BJ (cell line): ENCODE measurements at regions not wholly inside any gene's neighbourhood (a gene's known extent, or its start where the extent isn't known, plus 50 kb on each side); places are given as distances from the start of the nearest gene placed in this dataset.

ENCODE experiments used
- CTCF ChIA-PET: fragments of 350-600 bp; formaldehyde crosslinking; extraction: SDS; loops from one replicate; lab custom pipeline; 2021; ENCODE audit warnings: antibody characterized with exemption, inconsistent platforms; lab: Yijun Ruan, JAX
- POLR2A ChIA-PET: fragments of 300-600 bp; sonication (Branson Sonifier 250); formaldehyde crosslinking; extraction: SDS; loops from one replicate; lab custom pipeline; 2021; ENCODE audit warnings: antibody characterized with exemption; lab: Charles Lee
- DNase-seq: peaks from one replicate; pipeline ENCODE4 v3.0.0-alpha.2; 2011; ENCODE audit warnings: low read depth
- H3K27me3 ChIP-seq: 2 replicates; pipeline ENCODE4 v1.6.0; 2011; ENCODE audit warnings: low read length; ENCODE audit not compliant: control insufficient read depth, insufficient read depth
- H3K36me3 ChIP-seq: 2 replicates; pipeline ENCODE4 v1.5.1; 2011; ENCODE audit warnings: low read length; ENCODE audit not compliant: control insufficient read depth, insufficient read depth
- H3K4me3 ChIP-seq: 2 replicates; pipeline ENCODE4 v1.5.1; 2011; ENCODE audit warnings: low read depth, mild to moderate bottlenecking, control low read depth, low read length
- CTCF ChIP-seq: IDR thresholded peaks from 2 replicates; pipeline ENCODE4 v1.5.1; 2011; ENCODE audit warnings: low read depth, mild to moderate bottlenecking, control low read depth, inconsistent platforms, low read length, moderate library complexity; ENCODE audit not compliant: insufficient read depth

DNA sequence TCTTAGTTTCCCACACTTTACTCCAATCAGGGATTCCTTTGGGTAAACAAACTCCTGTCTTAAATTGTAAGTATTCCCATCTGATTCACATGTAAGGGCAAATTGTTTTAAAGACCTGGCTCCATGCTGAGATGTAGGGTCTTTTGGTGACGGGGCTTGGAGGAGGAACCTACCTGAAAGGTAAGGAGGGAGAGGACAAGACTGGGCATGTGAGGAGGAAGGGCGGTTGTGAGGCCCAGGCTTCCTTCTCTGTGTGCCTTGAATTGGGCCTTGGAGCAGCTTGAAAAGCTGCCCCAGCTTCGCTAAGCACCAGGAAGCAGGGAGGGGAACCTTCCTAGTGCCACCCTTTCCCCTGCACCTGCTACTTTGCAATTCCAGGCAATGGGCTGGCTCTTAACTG is 86.8 kb downstream of the C9orf152 start:
- Histone ChIP-seq H3K27me3 (no peaks in the 10 kb centered on the region), H3K36me3 (no peaks in the 10 kb centered on the region), H3K4me3 (no peak overlapping the region)
- ChIA-PET POLR2A (no interaction called here), CTCF (no interaction called here)
- TF ChIP-seq CTCF, result no peak
- no peak for DNase-seq

DNA sequence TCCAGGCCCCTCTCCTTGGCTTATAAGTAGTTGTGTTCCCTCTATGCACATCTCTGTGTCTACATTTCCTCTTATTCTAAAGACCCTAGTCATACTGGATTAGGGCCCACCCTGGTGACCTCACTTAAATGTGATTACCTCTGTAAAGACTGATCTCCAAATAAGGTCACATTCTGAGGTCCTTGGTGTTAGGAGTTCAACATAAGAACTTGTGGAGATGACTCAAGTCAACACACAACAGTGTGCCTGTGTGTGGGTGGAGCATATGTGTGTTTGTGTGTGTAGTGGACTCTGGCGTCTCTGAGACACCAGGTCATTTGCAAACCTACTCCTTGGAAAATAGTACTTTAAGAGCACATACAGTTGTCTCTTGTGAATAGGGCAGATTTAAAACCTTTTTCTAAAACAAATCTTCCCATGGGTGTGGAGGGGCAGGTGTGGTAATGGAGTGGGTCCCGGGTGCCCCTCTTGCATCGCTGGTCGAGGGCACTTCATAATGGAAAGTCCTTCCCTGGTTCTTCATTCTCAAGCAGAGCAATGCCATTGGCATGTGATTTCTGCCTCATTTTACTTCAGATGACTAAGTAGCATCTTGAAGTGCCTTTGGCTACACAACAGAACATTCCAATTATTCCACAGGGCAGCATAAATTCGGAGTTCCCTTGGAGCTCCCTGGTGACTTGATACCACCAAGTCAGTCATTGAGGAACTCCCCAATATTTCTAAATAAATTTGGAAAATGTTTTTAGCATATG is 84.4 kb downstream of the C9orf152 start:
- peak; percentile 53 for DNase-seq
- H3K4me3 ChIP-seq, result no peak overlapping the region
- H3K36me3 ChIP-seq, result no peaks in the 10 kb centered on the region; the same call in 1 of the 2 replicates
- CTCF ChIA-PET, result no interaction called here
- no peaks in the 10 kb centered on the region for H3K27me3 ChIP-seq
- TF ChIP-seq CTCF, result no peak
- POLR2A ChIA-PET, result no interaction called here

DNA sequence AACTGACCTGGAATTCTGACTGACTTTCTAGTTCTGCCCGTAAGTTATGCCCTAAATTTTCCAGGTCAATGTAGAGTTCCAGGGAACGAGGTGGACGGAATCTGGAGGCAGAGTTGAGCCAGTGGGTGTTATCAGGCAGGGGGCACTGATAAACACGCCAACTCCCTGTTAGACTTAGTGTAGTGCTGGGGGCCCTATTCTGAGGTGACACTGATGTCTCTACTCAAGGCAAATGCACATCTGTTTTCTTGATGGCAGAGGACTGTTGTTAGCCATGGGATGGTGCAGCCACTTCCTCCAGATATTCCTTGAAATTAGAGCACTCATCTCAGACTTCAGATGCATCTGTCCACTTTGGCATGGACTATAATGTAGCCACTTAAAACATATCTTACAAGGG is 83.5 kb downstream of the C9orf152 start:
- CTCF ChIA-PET, result no interaction called here

DNA sequence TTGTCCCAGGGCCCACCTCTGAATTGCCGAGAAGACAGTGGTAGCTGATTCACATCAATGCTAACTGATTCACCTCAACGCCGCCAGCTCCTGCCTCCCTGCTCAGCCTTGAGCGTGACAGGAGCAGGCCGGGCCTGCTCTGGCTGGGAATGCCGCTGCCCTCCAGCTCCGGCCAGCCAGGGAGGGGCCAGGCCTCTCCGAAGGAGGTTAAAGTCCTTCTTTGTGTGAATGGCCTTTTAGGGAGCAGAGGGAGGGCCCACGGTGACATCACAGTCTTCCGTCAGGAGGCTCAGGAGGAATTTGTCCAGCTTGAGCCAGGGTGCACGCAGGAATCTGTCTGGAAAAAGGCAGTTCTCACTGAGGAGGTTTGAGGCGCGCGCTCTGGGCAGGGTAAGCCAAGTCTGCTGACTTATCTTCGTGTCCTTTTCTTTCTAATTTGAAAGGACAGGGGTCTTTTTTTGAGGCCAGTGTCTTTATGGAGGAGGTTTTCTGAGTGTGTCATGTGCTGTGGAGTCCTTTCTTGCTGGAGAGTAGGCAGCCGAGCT is 82.7 kb downstream of the C9orf152 start:
- Histone ChIP-seq H3K36me3 (no peaks in the 10 kb centered on the region; the same call in 1 of the 2 replicates), H3K27me3 (no peaks in the 10 kb centered on the region), H3K4me3 (peak overlapping the region; percentile 27)
- DNase-seq, result peak; percentile 96
- ChIA-PET CTCF (interaction anchor here (1.7 kb wide), 1 partner anchor 221 kb away, joined by 3 read pairs; no protein-coding TSS in a partner anchor), POLR2A (interaction anchor here (0.6 kb wide), 1 partner anchor 578 kb away, joined by 3 read pairs; no protein-coding TSS in a partner anchor)
- TF ChIP-seq CTCF, result no peak

More for the DNA sequence above, 83.5 kb downstream of the C9orf152 start:
- POLR2A ChIA-PET, result no interaction called here
- Histone ChIP-seq H3K27me3 (no peaks in the 10 kb centered on the region), H3K36me3 (no peaks in the 10 kb centered on the region; the same call in 1 of the 2 replicates), H3K4me3 (no peak overlapping the region)
- TF ChIP-seq CTCF, result no peak
- no peak for DNase-seq

DNA sequence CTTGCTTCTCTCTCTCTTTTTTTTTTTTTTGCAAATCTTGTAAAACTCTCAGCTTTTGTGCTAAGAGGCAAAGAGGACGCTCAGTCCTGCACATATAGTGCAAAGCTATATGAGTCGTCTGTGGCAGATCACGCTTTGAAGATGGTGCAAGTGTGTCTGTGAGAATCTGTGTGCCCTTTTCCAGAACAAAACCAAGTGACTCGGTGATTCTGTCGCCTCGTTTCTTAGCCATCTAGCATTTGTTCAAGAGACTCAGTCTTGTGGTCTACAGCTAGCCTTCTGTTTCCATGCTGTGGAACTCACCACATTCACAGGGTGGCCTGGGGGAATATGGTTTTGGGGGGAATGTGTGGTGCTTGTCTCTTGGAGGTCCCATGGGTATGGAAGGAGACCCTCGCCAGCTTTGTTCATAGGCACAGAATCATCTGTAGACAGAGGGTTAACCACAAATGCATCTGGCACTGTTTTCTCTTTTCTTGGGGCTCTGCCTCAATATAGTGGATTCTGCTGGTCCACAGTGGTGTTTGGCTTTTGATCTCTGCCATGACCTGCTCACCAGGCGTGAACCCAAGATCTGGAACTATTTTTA is 82.1 kb downstream of the C9orf152 start:
- H3K36me3 ChIP-seq, result no peaks in the 10 kb centered on the region; the same call in 1 of the 2 replicates
- ChIA-PET POLR2A (interaction anchor here (0.6 kb wide), 1 partner anchor 579 kb away, joined by 3 read pairs; no protein-coding TSS in a partner anchor), CTCF (interaction anchor here (1.2 to 1.7 kb wide), 3 partner anchors 17 to 552 kb away, joined by 3 to 4 read pairs (median 3); no protein-coding TSS in a partner anchor)
- peak overlapping the region; percentile 27 for H3K4me3 ChIP-seq
- DNase-seq, result no peak
- TF ChIP-seq CTCF, result no peak
- H3K27me3 ChIP-seq, result no peaks in the 10 kb centered on the region
